ENCODE measurements at regions not wholly inside any gene's neighbourhood (a gene's known extent, or its start where the extent isn't known, plus 50 kb on each side); places are given as distances from the start of the nearest gene placed in this dataset.
"Not testable (repeated sequence)": the region's sequence is repeated elsewhere in the genome, so short reads cannot be mapped to it uniquely, and the experiment has no call there.

DNA sequence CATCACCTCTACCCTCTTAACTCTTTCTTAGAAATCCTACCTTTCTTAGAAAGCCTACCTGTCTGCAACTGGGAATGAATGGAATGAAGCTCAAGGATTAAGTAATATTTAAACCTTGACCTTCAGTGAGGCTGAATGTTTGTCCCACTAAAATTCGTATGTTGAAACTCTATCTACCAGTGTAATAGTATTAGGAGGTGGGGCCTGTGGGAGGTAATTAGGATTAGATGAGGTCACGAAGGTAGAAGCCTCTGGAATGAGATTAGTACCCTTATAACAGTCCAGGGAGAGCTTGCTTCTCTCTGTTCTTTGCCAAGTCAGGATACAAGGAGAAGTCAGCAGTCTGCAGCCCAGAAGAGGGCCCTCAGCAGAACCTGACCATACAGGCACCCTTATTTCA lies 158.0 kb downstream of the TENT5A start:
- no peak for DNase-seq

DNA sequence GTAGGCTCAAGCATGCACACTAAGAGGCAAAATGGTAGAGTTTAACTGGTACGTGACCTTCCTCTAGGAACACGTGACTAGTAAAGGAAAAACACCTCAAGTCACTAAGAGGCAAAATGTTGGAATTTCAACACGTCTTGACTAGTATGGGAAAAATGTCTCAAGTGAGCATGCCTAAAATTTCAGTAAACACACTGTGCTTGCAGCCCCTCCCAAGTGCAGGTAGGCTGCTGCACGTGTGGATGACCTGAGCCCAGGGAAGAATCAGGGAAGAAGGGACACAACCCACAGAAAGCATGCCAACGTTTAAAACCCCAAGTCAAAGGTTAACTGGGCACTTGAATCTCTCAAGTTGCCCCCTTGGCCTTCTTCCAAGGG lies 162.2 kb downstream of the TENT5A start:
- TF ChIP-seq, protein P1, sequence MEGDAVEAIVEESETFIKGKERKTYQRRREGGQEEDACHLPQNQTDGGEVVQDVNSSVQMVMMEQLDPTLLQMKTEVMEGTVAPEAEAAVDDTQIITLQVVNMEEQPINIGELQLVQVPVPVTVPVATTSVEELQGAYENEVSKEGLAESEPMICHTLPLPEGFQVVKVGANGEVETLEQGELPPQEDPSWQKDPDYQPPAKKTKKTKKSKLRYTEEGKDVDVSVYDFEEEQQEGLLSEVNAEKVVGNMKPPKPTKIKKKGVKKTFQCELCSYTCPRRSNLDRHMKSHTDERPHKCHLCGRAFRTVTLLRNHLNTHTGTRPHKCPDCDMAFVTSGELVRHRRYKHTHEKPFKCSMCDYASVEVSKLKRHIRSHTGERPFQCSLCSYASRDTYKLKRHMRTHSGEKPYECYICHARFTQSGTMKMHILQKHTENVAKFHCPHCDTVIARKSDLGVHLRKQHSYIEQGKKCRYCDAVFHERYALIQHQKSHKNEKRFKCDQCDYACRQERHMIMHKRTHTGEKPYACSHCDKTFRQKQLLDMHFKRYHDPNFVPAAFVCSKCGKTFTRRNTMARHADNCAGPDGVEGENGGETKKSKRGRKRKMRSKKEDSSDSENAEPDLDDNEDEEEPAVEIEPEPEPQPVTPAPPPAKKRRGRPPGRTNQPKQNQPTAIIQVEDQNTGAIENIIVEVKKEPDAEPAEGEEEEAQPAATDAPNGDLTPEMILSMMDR (IDR thresholded peaks at IDR 0.05; ENCODE audit: partially characterized antibody, unreplicated experiment) = no peak
- Mint-ChIP-seq H3K27me3 (ENCODE audit: unreplicated experiment) (peaks cover 2% of the 10 kb centered on the region), H3K27ac (ENCODE audit: unreplicated experiment) (no peak overlapping the region), H3K36me3 (ENCODE audit: unreplicated experiment) (no peaks in the 10 kb centered on the region), H3K9me3 (ENCODE audit: unreplicated experiment) (peaks cover 1% of the 10 kb centered on the region), H3K4me1 (ENCODE audit: low read depth, unreplicated experiment) (peaks cover 1% of the 10 kb centered on the region), H3K4me3 (ENCODE audit: unreplicated experiment) (no peak overlapping the region)
- DNase-seq = no peak

More for the DNA sequence above, 158.0 kb downstream of the TENT5A start:
- Mint-ChIP-seq H3K4me3 (ENCODE audit: unreplicated experiment) (no peak overlapping the region), H3K27me3 (ENCODE audit: unreplicated experiment) (no peaks in the 10 kb centered on the region), H3K4me1 (ENCODE audit: low read depth, unreplicated experiment) (peaks cover 1% of the 10 kb centered on the region), H3K9me3 (ENCODE audit: unreplicated experiment) (no peaks in the 10 kb centered on the region), H3K27ac (ENCODE audit: unreplicated experiment) (no peak overlapping the region), H3K36me3 (ENCODE audit: unreplicated experiment) (no peaks in the 10 kb centered on the region)
- TF ChIP-seq, protein P1 (IDR thresholded peaks at IDR 0.05; ENCODE audit: partially characterized antibody, unreplicated experiment) = no peak

DNA sequence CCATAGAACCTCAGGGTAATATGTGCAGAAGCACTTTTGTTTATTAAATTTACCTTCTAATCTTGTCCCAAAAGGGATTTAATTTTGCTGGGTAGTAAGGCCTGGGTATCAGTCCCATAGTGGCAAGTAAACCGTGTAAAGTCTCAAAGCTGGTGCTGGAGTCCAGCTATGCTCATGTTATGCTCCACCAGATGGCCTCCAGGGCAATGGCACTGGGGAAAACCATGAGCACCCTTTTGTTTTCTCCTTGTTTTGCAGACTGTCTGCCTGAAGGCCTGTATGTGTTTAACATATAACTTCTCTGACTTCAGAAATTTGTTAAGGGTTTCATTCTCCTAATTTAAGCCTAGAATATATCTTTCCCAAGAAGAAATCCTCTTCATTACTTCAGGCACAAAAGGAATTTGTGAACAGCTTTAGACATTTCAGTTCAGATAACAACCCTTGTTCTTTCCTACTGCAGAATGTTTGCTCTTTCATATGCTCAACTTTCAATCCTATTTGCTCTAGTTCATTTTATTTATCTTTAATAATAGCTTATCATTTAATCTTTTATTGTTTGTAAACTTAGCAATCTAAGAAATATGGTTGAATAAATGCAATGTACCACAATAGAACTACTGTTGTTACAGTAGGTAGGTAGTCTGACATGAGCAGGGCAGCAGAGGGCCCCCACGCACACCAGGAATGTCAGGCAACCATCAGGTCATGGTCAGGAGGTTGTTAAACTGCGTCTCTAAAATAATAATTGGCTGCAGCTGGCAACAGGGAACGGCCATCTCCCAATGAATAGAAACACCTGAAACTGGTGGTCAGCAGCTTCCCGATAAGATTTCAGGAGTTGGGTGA lies 162.8 kb downstream of the TENT5A start:
- H3K4me3 Mint-ChIP-seq (ENCODE audit: unreplicated experiment) = no peak overlapping the region
- H3K36me3 Mint-ChIP-seq (ENCODE audit: unreplicated experiment) = no peaks in the 10 kb centered on the region
- H3K4me1 Mint-ChIP-seq (ENCODE audit: low read depth, unreplicated experiment) = peaks cover 1% of the 10 kb centered on the region
- TF ChIP-seq, protein P1 (IDR thresholded peaks at IDR 0.05; ENCODE audit: partially characterized antibody, unreplicated experiment) = no peak
- H3K9me3 Mint-ChIP-seq (ENCODE audit: unreplicated experiment) = peaks cover 1% of the 10 kb centered on the region
- DNase-seq = no peak
- H3K27me3 Mint-ChIP-seq (ENCODE audit: unreplicated experiment) = peaks cover 2% of the 10 kb centered on the region
- H3K27ac Mint-ChIP-seq (ENCODE audit: unreplicated experiment) = no peak overlapping the region

DNA sequence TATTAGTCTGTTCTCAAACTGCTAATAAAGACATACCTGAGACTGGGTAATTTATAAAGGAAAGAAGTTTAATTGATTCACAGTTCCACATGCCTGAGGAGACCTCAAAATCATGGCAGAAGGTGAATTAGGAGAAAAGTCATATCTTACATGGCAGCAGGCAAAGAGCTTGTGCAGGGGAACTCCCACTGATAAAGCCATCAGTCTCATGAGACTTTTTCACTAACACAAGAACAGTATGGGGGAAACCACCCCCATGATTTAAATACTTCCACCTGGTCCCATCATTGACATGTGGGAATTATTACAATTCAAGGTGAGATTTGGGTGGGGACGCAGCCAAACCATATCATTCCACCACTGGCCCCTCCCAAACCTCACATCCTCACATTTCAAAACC lies 166.8 kb downstream of the TENT5A start:
- H3K9me3 Mint-ChIP-seq (ENCODE audit: unreplicated experiment); H3K4me1 Mint-ChIP-seq (ENCODE audit: low read depth, unreplicated experiment); DNase-seq; H3K27me3 Mint-ChIP-seq (ENCODE audit: unreplicated experiment); H3K4me3 Mint-ChIP-seq (ENCODE audit: unreplicated experiment); H3K36me3 Mint-ChIP-seq (ENCODE audit: unreplicated experiment); H3K27ac Mint-ChIP-seq (ENCODE audit: unreplicated experiment): not testable (repeated sequence)

DNA sequence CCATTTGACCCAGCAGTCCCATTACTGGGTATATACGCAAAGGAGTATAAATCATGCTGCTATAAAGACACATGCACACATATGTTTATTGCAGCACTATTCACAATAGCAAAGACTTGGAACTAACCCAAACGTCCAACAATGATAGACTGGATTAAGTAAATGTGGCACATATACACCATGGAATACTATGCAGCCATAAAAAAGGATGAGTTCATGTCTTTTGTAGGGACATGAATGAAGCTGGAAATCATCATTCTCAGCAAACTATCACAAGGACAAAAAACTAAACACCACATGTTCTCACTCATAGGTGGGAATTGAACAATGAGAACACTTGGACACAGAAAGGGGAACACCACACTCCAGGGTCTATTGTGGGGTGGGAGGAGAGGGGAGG lies 168.3 kb downstream of the TENT5A start:
- not testable (repeated sequence) for H3K36me3 Mint-ChIP-seq (ENCODE audit: unreplicated experiment); H3K9me3 Mint-ChIP-seq (ENCODE audit: unreplicated experiment); H3K27me3 Mint-ChIP-seq (ENCODE audit: unreplicated experiment); H3K27ac Mint-ChIP-seq (ENCODE audit: unreplicated experiment); H3K4me3 Mint-ChIP-seq (ENCODE audit: unreplicated experiment); DNase-seq; H3K4me1 Mint-ChIP-seq (ENCODE audit: low read depth, unreplicated experiment)

DNA sequence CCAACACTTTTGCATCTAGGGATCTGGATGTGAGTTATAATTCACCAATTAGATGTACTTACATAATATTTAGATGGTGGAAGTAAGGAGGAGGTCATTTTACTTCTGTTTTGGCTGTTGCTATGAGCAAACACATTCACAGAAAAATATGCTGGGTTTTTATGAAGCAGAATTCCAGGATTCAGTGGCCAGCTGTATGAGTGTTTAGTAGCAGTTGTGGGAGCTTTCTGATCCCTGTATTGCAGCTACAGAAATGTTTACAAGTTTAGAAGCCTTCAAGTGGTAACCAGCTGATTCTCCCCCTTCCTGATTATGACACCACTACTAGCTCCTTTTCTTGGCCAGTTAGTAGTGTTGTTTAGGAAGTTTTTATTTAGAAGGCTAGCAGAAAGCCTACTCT lies 177.0 kb downstream of the TENT5A start:
- no peak for DNase-seq
- Mint-ChIP-seq H3K27ac (ENCODE audit: unreplicated experiment) (no peak overlapping the region), H3K27me3 (ENCODE audit: unreplicated experiment) (no peaks in the 10 kb centered on the region), H3K9me3 (ENCODE audit: unreplicated experiment) (peaks cover 4% of the 10 kb centered on the region), H3K4me3 (ENCODE audit: unreplicated experiment) (no peak overlapping the region), H3K4me1 (ENCODE audit: low read depth, unreplicated experiment) (no peaks in the 10 kb centered on the region), H3K36me3 (ENCODE audit: unreplicated experiment) (no peaks in the 10 kb centered on the region)
- TF ChIP-seq, protein P1 (IDR thresholded peaks at IDR 0.05; ENCODE audit: partially characterized antibody, unreplicated experiment) = no peak

All from glutamatergic neuron (in vitro differentiated cells).